Sigmoid colon (tissue), 4 donors: ENCODE measurements at regions not wholly inside any gene's neighbourhood (a gene's known extent, or its start where the extent isn't known, plus 50 kb on each side); places are given as distances from the start of the nearest gene placed in this dataset.

Experiments used
- POLR2A ChIP-seq, 2 donors: fragments of 450-650 bp; IDR thresholded peaks; one replicate each; pipeline ENCODE4 v1.6.1; 2016; ENCODE audit warnings: antibody characterized with exemption in 2 of 2, mild to moderate bottlenecking in 2 of 2, moderate library complexity in 2 of 2
- POLR2AphosphoS5 ChIP-seq, 4 donors: sonication (generic); formaldehyde crosslinking; IDR thresholded peaks; one replicate each; pipeline ENCODE4 v1.6.1; 2017; ENCODE audit warnings: antibody characterized with exemption in 4 of 4
- TF ChIP-seq, protein P1 (sequence below), 4 experiments: fragments of 450-650 bp in 3 of 4; fragments of 200-600 bp in 1 of 4; IDR thresholded peaks; one replicate each; pipeline ENCODE4 v1.5.1; 2016 to 2019; ENCODE audit warnings: antibody characterized with exemption in 4 of 4, mild to moderate bottlenecking in 3 of 4, moderate library complexity in 2 of 4

- TF ChIP-seq POLR2A (IDR thresholded peaks at IDR 0.05) (no peak), POLR2AphosphoS5 (IDR thresholded peaks at IDR 0.05) (no peak)
- TF ChIP-seq, protein P1, sequence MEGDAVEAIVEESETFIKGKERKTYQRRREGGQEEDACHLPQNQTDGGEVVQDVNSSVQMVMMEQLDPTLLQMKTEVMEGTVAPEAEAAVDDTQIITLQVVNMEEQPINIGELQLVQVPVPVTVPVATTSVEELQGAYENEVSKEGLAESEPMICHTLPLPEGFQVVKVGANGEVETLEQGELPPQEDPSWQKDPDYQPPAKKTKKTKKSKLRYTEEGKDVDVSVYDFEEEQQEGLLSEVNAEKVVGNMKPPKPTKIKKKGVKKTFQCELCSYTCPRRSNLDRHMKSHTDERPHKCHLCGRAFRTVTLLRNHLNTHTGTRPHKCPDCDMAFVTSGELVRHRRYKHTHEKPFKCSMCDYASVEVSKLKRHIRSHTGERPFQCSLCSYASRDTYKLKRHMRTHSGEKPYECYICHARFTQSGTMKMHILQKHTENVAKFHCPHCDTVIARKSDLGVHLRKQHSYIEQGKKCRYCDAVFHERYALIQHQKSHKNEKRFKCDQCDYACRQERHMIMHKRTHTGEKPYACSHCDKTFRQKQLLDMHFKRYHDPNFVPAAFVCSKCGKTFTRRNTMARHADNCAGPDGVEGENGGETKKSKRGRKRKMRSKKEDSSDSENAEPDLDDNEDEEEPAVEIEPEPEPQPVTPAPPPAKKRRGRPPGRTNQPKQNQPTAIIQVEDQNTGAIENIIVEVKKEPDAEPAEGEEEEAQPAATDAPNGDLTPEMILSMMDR (IDR thresholded peaks at IDR 0.05): no peak
Observed at GRCh38 chr5:155772009-155772662, 554.8 kb upstream of the SGCD start.
